T-helper 9 cell (primary cell): ENCODE measurements at regions not wholly inside any gene's neighbourhood (a gene's known extent, or its start where the extent isn't known, plus 50 kb on each side); places are given as distances from the start of the nearest gene placed in this dataset.
"Not testable (repeated sequence)": the region's sequence is repeated elsewhere in the genome, so short reads cannot be mapped to it uniquely, and the experiment has no call there.

ENCODE experiments used
- DNase-seq: peaks from one replicate; pipeline ENCODE4 v3.0.0-alpha.2; 2020

- DNase-seq = not testable (repeated sequence)
These were observed 97.3 kb upstream of the GALNT15 start for GRCh38 chr3:16077146-16077545.

- DNase-seq = not testable (repeated sequence)
These were observed 96.8 kb upstream of the GALNT15 start for GRCh38 chr3:16077681-16078080.

DNA sequence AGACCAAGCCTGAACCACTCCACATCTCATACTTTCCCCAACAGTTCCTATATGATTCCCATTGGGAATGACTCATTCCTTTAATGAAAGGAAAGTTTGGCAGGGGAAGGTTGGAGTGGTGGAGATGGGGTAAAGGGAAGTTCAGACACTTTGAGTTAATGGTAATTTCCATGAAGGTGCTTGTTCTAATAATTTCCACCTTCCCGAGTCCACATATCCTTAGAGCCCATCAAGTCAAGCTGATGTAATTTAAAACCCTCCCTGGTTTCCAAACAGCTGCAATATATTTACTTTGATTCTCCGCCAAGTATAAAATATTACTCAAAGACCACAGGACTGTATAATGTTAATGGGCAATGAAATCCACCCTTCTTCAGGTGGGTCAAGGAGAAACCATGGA lies 95.0 kb upstream of the GALNT15 start:
- DNase-seq = no peak

DNA sequence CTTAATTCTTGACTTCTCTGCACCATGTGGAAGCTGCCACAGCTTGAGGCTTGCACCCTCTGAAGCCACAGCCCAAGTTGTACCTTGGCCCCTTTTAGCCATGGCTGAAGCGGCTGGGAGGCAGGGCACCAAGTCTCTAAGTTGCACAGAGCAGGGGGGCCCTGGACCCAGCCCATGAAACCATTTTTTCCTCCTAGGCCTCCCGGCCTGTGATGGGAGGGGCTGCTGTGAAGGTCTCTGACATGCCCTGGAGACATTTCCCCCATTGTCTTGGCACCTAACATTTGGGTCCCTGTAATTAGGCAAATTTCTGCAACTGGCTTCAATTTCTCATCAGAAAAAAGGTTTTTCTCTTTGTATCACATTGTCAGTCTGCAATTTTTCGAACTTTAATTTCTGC lies 92.8 kb upstream of the GALNT15 start:
- no peak for DNase-seq

DNA sequence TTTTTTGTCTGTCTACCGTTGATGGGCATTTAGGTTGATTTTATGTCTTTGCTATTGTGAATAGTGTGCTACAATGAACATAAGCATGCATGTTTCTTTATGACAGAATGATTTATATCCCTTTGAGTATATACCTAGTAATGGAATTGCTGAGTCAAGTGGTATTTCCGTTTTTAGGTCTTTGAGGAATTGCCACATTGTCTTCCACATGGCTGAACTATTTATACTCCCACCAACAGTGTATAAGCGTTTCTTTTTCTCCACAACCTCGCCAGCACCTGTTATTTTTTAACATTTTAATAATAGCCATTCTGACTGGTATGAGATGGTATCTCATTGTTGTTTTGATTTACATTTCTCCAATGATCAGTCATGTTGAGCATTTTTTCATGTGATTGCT lies 89.6 kb upstream of the GALNT15 start:
- DNase-seq = no peak

- DNase-seq = no peak
These were observed 89.1 kb upstream of the GALNT15 start for GRCh38 chr3:16085410-16085809.

DNA sequence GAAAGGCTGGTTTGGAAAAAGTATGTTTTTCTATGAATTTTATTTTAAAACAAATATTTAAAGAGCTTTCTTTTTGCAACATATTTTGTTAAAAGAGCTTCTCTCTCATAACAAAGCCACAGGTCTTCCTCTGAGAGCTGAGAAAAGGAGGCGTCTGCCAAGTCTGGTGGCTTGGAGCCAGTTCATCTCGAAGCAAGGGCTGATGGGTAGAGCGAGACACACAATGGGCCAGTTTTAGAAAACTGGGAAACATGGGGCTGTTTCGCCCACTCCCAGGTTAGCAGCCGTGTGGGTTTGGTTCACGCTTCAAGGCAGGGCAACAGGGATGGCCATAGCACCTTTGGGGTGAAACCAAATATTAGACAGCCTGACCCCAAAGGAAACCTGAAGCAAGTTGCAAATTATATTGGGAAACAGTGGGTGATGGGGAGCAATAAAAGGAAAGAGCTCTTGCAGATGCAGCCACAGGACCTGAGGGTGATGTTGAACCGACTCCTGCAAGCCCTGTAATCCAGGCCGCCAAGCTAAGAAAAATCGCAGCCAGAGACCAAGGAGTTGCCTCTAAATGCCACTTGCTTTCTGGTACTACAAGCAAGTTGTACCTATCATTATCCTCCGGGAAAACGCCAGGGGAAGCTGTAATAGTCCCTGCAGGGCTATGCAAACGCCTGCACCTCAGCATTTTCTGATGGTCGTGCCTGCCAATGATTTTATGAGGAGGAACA lies 88.4 kb upstream of the GALNT15 start:
- DNase-seq = no peak

DNA sequence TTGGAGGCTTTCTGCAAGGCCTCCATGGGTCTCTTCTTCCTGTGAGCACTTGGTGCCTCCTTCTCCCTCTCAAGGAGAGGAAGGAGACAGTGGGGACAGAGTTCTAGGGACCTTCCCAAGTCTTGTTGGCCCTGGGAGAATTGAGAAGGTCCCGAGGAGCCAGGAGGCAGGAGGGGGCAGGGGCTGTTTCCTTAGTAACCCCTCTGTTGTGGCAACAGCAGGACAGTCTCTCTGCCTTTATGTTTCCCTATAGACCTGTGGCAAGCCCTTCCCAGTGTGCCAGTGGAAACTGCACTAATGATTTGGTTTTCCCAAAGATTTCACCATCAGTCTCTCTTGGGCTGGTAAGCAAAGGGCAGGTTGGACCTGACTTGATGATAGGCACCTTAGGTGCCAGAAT lies 87.8 kb upstream of the GALNT15 start:
- no peak for DNase-seq

DNA sequence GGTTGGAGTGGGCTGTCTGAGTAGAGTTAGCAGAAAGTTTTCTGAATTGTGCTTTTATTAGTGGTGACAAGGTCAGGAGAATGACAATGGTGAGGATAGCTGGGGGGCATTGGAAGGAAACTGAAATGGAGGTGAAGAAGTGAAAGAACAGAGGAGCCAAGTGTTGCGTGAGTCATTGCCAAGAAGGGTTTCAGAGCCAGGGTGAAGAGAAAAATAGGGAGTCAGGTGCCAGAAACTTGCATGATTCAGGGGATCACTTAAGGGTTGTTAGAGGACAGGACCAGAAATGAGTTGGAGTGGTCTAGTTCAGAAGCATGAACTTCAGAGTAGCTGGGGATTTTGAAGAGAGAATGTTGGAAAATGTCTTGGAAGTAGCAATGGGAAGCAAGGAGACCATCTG lies 86.0 kb upstream of the GALNT15 start:
- DNase-seq = no peak

- DNase-seq = no peak
These were observed 85.0 kb upstream of the GALNT15 start for GRCh38 chr3:16089521-16089920.

- DNase-seq = no peak
These were observed 84.5 kb upstream of the GALNT15 start for GRCh38 chr3:16090024-16090423.

- DNase-seq = no peak
These were observed 83.8 kb upstream of the GALNT15 start for GRCh38 chr3:16090706-16091105.

DNA sequence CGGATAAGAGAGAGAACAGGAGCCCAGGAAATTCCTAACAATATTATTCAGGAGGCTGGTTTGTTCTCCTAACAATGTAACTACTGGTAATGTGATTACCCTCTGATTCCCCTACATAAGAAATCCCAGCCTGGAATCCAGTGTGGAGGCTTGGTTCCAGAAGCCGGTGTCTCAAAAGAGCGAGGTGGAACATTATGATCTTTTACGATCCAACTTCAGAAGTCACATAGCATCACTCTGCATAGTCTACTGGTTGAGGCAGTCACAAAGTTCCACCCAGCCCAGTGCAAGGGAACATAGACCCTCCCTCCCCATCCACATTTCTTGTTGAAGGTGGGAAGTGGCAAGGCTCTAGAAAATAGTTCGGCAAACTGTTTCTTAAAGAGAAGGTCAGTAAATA lies 81.6 kb upstream of the GALNT15 start:
- no peak for DNase-seq

GRCh38 chr3:16101295-16102186 lies 72.9 kb upstream of the GALNT15 start:
- DNase-seq = no peak

- no peak for DNase-seq
These were observed 72.3 kb upstream of the GALNT15 start for GRCh38 chr3:16102187-16102561.

DNA sequence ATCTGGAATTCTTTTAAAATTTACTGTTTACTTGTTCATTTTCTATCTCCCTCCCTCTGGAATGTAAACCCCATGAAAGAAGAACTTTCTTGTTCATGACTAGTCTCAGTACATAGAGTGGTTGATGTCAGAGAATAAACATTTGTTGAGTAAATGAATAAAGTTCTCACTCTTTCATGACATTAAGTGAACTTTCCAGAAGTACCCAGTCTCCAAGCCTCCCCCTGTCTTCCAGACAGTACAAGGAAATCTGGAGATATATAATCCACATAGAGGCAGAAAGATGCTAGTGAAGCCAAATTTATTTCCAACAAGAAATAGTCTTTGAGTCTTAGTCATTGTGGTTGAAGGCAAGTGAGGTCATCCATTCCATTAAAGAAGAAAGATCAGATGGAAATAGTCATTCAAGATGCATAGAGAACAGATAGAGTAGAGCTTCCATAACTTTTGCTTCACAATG lies 71.5 kb upstream of the GALNT15 start:
- no peak for DNase-seq

- DNase-seq = no peak
These were observed 71.0 kb upstream of the GALNT15 start for GRCh38 chr3:16103472-16103871.

GRCh38 chr3:16104156-16104555 lies 70.3 kb upstream of the GALNT15 start:
- DNase-seq = no peak

- DNase-seq = no peak
These were observed 68.4 kb upstream of the GALNT15 start for GRCh38 chr3:16106050-16106449.

GRCh38 chr3:16108424-16108823 lies 66.1 kb upstream of the GALNT15 start:
- DNase-seq = no peak

DNA sequence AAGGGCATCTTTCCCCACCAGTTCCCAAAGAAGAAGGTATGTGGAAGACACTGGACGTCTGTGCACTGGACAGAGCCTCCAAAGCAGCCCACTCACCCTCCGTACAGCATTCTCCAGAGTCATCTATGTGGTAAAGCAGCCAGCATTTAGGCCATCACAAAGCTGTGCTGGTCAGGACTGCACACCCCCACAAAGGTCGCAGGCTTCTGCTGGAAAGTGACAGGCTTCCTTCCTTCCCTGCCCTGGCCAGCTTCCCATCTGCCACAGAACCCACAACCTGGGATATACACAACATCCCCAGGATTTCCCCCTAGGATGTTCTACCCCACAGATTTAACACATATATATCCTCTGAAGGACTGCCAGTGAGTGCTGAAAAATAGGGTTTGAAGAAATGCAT lies 64.6 kb upstream of the GALNT15 start:
- DNase-seq = no peak

GRCh38 chr3:16112910-16113504 lies 61.5 kb upstream of the GALNT15 start:
- DNase-seq = no peak

- no peak for DNase-seq
These were observed 60.8 kb upstream of the GALNT15 start for GRCh38 chr3:16113704-16114103.

DNA sequence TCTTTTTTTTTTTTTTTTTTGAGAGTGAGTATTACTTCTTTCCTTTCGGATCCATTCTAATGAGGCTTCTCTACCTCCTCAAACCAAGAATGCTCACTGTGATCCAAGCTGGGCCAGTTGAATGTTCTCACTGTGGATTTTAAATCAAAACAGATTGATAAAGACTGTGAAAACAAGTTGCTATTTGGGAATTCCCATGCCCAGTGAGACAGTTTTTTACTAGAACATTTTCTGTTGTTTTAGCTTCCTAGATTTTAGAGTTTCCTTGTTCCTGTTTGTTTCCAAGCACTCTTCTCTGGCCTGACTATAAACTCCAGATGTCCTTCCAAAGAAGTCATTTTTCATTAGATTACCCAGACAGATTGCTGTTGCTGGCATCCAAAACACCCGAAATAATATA lies 60.1 kb upstream of the GALNT15 start:
- DNase-seq = no peak
